Testis (tissue), 2 donors: ENCODE measurements at regions not wholly inside any gene's neighbourhood (a gene's known extent, or its start where the extent isn't known, plus 50 kb on each side); places are given as distances from the start of the nearest gene placed in this dataset.

Experiments used
- DNase-seq: peaks from one replicate; pipeline ENCODE4 v3.0.0-alpha.2; 2019
- H3K27ac ChIP-seq, 2 donors: fragments of 200-600 bp; sonication (generic); one replicate each; pipeline ENCODE4 v1.5.1; 2019
- H3K27me3 ChIP-seq: fragments of 200-600 bp; sonication (generic); one replicate; pipeline ENCODE4 v1.5.1; 2019
- H3K36me3 ChIP-seq: fragments of 200-600 bp; sonication (generic); one replicate; pipeline ENCODE4 v1.5.1; 2017; ENCODE audit warnings: low read depth; ENCODE audit errors: missing control alignments
- H3K4me1 ChIP-seq: fragments of 200-600 bp; sonication (generic); one replicate; pipeline ENCODE4 v1.5.1; 2019
- H3K4me3 ChIP-seq, 2 donors: fragments of 200-600 bp; sonication (generic); one replicate each; pipeline ENCODE4 v1.5.1; 2017 to 2019
- H3K9me3 ChIP-seq: fragments of 200-600 bp; sonication (generic); one replicate; pipeline ENCODE4 v1.5.1; 2017
- POLR2A ChIP-seq: fragments of 450-650 bp; IDR thresholded peaks from one replicate; pipeline ENCODE4 v1.6.1; 2017; ENCODE audit warnings: antibody characterized with exemption, mild to moderate bottlenecking, moderate library complexity
- whole genome bisulfite sequencing, 2 donors: methylation state at CpG; one replicate each; pipeline ENCODE4 v1.1.5; 2018; 5-methylcytosine and 5-hydroxymethylcytosine counted together
- intact Hi-C: fragments of 100-400 bp; cut with DNase I; formaldehyde crosslinking; loops from one replicate; pipeline ENCODE4 v1.15.1; 2023; ENCODE audit warnings: low total_unique reads
- TF ChIP-seq, protein P1 (sequence below), 3 experiments: fragments of 450-650 bp in 2 of 3; fragments of 200-600 bp in 1 of 3; sonication (generic) in 1 of 3; IDR thresholded peaks; one replicate each; pipeline ENCODE4 v1.5.1; 2016 to 2019; ENCODE audit warnings: antibody characterized with exemption in 3 of 3, mild to moderate bottlenecking in 2 of 3, moderate library complexity in 1 of 3

DNA sequence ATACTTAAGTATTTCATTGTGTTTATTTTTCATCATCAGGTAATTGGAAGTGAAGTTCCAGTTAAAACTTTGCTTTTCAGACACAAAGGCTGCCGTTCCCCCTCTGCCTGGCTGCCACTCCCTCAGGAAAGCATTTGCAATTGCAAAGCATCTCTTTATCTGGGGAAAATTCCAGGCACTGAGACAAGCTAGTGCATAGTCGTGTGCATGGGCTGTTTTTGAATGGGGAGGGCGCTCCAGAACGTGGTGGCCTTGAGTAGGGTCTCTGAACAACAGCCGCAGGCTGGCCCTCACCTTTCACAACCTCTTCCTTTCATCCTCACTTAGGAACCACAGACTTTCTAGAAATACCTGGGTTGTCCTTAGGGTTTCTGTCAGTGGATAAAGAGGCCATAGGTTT lies 285.1 kb upstream of the ADAMTS16 start:
- intact Hi-C loops = no loop called here
- 49 to 57% methylated on average over 5 of the region's 5 CpGs for WGBS, 2 donors
- Histone ChIP-seq H3K36me3 (no peaks in the 10 kb centered on the region), H3K27ac (no peak overlapping the region), H3K4me3 (no peak overlapping the region), H3K27me3 (no peaks in the 10 kb centered on the region), H3K9me3 (no peaks in the 10 kb centered on the region), H3K4me1 (no peaks in the 10 kb centered on the region)
- no peak for TF ChIP-seq POLR2A
- TF ChIP-seq, protein P1, sequence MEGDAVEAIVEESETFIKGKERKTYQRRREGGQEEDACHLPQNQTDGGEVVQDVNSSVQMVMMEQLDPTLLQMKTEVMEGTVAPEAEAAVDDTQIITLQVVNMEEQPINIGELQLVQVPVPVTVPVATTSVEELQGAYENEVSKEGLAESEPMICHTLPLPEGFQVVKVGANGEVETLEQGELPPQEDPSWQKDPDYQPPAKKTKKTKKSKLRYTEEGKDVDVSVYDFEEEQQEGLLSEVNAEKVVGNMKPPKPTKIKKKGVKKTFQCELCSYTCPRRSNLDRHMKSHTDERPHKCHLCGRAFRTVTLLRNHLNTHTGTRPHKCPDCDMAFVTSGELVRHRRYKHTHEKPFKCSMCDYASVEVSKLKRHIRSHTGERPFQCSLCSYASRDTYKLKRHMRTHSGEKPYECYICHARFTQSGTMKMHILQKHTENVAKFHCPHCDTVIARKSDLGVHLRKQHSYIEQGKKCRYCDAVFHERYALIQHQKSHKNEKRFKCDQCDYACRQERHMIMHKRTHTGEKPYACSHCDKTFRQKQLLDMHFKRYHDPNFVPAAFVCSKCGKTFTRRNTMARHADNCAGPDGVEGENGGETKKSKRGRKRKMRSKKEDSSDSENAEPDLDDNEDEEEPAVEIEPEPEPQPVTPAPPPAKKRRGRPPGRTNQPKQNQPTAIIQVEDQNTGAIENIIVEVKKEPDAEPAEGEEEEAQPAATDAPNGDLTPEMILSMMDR (IDR thresholded peaks at IDR 0.05) = no peak
- no peak for DNase-seq

DNA sequence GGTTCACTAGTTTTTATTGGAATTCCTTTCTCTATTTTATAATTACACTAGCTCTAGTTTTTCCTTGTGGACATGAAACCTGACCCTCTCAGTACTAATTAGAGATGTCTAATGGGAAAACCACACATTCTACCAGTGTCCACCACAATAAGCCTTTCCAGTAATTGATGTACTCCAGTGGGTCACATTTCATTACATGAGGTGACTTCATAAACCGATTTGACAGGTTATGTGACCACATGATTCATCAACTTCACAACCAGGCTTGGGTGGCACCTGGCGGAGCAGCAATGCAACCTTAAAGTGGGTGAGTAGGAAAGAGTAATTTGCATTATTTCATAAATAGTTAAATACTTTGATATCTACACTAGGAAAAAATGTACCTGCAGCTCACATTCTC lies 284.2 kb upstream of the ADAMTS16 start:
- 95% methylated on average over 2 of the region's 2 CpGs for WGBS, 2 donors
- no peak for DNase-seq
- no peaks in the 10 kb centered on the region for H3K27me3 ChIP-seq
- H3K36me3 ChIP-seq = no peaks in the 10 kb centered on the region
- TF ChIP-seq POLR2A = no peak
- TF ChIP-seq, protein P1 (IDR thresholded peaks at IDR 0.05) = no peak
- intact Hi-C loops = no loop called here
- no peak overlapping the region for H3K27ac ChIP-seq
- H3K4me1 ChIP-seq = no peaks in the 10 kb centered on the region
- H3K4me3 ChIP-seq = no peak overlapping the region
- no peaks in the 10 kb centered on the region for H3K9me3 ChIP-seq

DNA sequence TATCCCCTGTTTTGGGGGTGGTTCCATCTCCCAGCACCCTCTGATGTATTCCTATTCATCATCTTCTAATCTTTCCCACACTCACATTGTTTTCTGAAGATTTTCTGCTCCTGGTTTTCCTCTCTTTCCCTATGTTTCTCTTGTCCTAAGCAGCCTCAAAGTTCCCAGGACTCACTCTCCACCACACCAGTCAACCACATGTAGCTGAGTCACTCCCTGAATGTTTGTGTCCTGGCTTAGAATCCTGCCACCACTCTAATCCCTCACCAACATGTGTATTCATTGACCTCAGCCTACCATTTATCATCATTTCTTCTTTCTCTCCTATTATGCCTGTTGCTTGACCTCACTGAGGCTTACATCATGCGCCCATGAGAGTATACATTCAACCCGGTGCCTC lies 282.4 kb upstream of the ADAMTS16 start:
- Histone ChIP-seq H3K27me3 (no peaks in the 10 kb centered on the region), H3K4me3 (no peak overlapping the region), H3K4me1 (no peaks in the 10 kb centered on the region), H3K27ac (no peak overlapping the region), H3K9me3 (no peaks in the 10 kb centered on the region), H3K36me3 (no peaks in the 10 kb centered on the region)
- WGBS, 2 donors = 87 to 96% methylated on average over 2 of the region's 2 CpGs
- intact Hi-C loops = no loop called here
- TF ChIP-seq, protein P1 (IDR thresholded peaks at IDR 0.05) = no peak
- no peak for TF ChIP-seq POLR2A
- DNase-seq = no peak

DNA sequence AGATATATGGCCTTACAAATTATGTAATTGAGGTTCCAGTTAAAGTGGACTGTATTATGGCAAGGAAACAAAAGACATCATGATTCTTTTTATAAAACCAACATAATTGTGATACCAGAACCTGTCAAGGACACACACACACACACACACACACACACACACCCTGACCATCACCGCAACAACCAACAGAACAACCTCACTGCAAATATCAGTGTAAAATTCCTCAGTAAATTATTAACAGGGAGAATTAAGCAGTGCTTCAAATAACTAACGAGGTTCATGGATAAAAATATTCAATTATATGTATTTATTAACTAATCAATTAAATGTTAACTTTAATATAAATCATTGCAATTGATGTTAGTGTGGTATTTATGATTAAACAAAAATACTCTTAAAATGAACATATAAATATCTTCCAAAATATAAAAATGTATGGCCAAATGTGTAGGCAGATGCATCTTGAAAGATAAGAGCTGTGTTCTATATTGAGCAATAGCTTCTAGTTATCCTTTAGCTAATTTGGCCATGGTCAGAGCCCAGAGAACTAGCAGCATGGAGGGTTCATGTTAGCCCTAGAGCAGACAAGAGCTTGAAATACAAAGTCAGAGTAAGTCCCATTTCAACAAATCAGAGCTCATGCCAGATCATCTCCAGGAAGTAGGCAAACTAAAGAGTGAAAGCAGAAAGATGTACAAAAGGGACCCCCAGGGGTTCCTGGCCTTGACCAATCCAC lies 280.5 kb upstream of the ADAMTS16 start:
- WGBS, 2 donors = 83 to 90% methylated on average over 2 of the region's 2 CpGs
- DNase-seq = no peak
- H3K4me1 ChIP-seq = no peaks in the 10 kb centered on the region
- TF ChIP-seq, protein P1 (IDR thresholded peaks at IDR 0.05) = no peak
- no peak for TF ChIP-seq POLR2A
- no peak overlapping the region for H3K27ac ChIP-seq
- no peaks in the 10 kb centered on the region for H3K27me3 ChIP-seq
- no peaks in the 10 kb centered on the region for H3K36me3 ChIP-seq
- intact Hi-C loops = no loop called here
- no peaks in the 10 kb centered on the region for H3K9me3 ChIP-seq
- no peak overlapping the region for H3K4me3 ChIP-seq

DNA sequence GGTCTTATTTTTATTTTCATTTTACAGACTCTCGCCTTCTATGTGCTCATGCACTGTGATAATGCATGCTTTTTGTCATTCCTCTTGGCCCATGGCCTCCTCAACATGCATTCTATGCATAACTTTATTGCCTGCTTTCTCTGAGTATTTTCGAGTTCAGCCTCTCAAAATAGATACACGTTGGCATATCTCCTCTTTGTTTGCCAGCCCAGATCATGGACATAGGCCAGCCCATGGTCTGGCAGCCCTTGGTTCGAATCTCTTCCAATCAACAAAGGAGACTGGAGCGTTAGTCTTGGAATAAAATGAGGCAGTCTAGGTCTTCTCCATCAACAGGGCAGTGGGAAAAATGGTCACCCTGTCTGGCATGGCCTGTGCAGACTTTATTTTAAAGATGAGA lies 279.5 kb upstream of the ADAMTS16 start:
- no peak for DNase-seq
- WGBS, 2 donors = 78 to 79% methylated on average over 5 of the region's 5 CpGs
- no peak for TF ChIP-seq POLR2A
- TF ChIP-seq, protein P1 (IDR thresholded peaks at IDR 0.05) = no peak
- Histone ChIP-seq H3K27me3 (no peaks in the 10 kb centered on the region), H3K27ac (no peak overlapping the region), H3K36me3 (no peaks in the 10 kb centered on the region), H3K9me3 (no peaks in the 10 kb centered on the region), H3K4me1 (no peaks in the 10 kb centered on the region), H3K4me3 (no peak overlapping the region)
- intact Hi-C loops = no loop called here
